ENCODE measurements at regions not wholly inside any gene's neighbourhood (a gene's known extent, or its start where the extent isn't known, plus 50 kb on each side); places are given as distances from the start of the nearest gene placed in this dataset.

DNA sequence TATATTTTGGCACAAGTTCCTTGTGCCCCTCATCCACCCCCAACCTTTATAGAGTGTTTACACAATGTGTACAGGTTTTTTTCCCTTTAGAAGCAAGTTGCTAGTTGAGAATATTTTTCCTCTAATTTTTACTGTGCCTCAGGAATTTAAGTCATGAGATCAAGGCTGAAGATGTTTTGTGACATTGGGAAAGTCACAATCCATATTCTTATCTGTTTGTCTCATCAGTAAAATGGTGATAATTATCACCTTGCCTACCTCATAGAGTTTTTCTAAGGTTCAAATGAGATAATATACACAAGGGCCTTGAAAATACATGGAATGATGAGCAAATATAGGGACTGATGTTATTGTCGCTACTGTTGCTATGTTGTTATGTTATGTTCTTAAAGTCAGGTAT is 109.6 kb upstream of the DIAPH2 start:
- TF ChIP-seq EZH2 (IDR thresholded peaks at IDR 0.05; ENCODE audit: low read length) = no peak
- TF ChIP-seq CTCF (optimal IDR thresholded peaks at IDR 0.05 in 1 of 3, IDR thresholded peaks at IDR 0.05 in 1 of 3, conservative IDR thresholded peaks at IDR 0.05 in 1 of 3; ENCODE audit: extremely low read depth in 1 of 3, insufficient read depth in 2 of 3, low read length in 3 of 3) = no peak

Data from keratinocyte (primary cell).